ENCODE measurements at regions not wholly inside any gene's neighbourhood (a gene's known extent, or its start where the extent isn't known, plus 50 kb on each side); places are given as distances from the start of the nearest gene placed in this dataset.
A peak's percentile ranks its signal among the peaks of the same experiment; 100 is the strongest.

DNA sequence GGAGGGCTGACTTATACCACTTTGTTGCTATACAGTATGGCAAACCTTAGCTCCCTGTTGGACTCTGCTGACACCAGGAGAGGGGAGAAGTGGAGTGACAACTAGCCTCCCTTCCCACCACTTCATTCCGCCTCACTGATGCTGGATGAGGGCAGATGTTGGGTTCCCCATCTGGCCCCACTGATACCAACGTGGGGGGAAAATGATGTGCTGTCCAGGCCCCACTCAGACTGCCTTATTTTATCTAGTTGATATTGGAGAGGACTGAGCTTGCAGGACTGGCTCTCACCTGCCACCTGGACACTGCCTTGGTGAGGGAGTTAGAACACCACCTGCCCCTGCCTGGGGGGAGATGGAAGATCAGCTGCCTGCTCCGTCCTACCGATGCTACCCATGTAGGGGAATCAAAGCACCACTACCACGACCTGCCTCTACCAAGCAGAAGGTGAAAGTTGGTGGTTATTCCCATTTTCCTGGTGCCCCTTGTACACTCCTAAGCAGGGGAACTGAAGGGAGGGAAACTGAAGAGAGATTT is 292.1 kb downstream of the GADD45G start:
- H3K36me3 ChIP-seq (ENCODE audit: control insufficient read depth in 4 of 4, insufficient read depth in 4 of 4, low read length in 4 of 4): no peaks in the 10 kb centered on the region
- H3K27ac ChIP-seq (ENCODE audit: low read depth in 1 of 2, low read length in 1 of 2): no peak overlapping the region
- ATAC-seq (ENCODE audit: insufficient read depth, low FRiP score) (no peak), DNase-seq (no peak)
- no peaks in the 10 kb centered on the region for H3K9me3 ChIP-seq (ENCODE audit: control insufficient read depth in 4 of 4, insufficient read depth in 3 of 4, low read length in 3 of 4)
- 91 to 94% methylated on average over 5 of the region's 5 CpGs for WGBS, 2 donors
- H3K9ac ChIP-seq (ENCODE audit: insufficient read depth in 1 of 2, low read length in 2 of 2): no peak overlapping the region
- no peaks in the 10 kb centered on the region for H3K27me3 ChIP-seq (ENCODE audit: control insufficient read depth in 3 of 3, insufficient read depth in 3 of 3, low read length in 2 of 3)
- no peak overlapping the region for H3K4me3 ChIP-seq
- TF ChIP-seq, protein P1, sequence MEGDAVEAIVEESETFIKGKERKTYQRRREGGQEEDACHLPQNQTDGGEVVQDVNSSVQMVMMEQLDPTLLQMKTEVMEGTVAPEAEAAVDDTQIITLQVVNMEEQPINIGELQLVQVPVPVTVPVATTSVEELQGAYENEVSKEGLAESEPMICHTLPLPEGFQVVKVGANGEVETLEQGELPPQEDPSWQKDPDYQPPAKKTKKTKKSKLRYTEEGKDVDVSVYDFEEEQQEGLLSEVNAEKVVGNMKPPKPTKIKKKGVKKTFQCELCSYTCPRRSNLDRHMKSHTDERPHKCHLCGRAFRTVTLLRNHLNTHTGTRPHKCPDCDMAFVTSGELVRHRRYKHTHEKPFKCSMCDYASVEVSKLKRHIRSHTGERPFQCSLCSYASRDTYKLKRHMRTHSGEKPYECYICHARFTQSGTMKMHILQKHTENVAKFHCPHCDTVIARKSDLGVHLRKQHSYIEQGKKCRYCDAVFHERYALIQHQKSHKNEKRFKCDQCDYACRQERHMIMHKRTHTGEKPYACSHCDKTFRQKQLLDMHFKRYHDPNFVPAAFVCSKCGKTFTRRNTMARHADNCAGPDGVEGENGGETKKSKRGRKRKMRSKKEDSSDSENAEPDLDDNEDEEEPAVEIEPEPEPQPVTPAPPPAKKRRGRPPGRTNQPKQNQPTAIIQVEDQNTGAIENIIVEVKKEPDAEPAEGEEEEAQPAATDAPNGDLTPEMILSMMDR (IDR thresholded peaks at IDR 0.05; ENCODE audit: control extremely low read depth, extremely low read depth): no peak
- peaks cover 2 to 11% (median 5%) of the 10 kb centered on the region in 5 donors for H3K4me1 ChIP-seq (ENCODE audit: control insufficient read depth in 5 of 5, insufficient read depth in 5 of 5, low read length in 5 of 5)

DNA sequence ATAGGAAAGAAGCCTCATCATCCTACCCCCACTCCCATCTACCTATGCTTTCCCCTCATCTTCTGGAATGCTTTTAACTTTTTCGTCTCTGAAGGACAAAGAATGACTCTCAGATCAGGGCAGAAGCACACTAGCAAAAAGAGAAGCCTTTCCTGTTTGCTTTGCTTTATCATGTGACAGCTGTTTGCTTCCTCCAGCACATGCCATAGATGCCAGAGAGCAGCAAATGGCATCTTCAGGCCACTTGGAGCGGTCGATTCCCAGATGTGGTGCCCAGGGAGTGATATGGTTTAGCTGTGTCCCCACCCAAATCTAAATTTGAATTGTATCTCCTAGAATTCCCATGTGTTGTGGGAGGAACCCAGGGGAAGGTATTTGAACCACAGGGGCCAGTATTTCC is 294.8 kb downstream of the GADD45G start:
- TF ChIP-seq, protein P1 (IDR thresholded peaks at IDR 0.05; ENCODE audit: control extremely low read depth, extremely low read depth): no peak
- Histone ChIP-seq H3K4me3 (no peak overlapping the region), H3K27me3 (ENCODE audit: control insufficient read depth in 3 of 3, insufficient read depth in 3 of 3, low read length in 2 of 3) (no peaks in the 10 kb centered on the region), H3K9ac (ENCODE audit: insufficient read depth in 1 of 2, low read length in 2 of 2) (no peak overlapping the region), H3K9me3 (ENCODE audit: control insufficient read depth in 4 of 4, insufficient read depth in 3 of 4, low read length in 3 of 4) (no peaks in the 10 kb centered on the region), H3K4me1 (ENCODE audit: control insufficient read depth in 5 of 5, insufficient read depth in 5 of 5, low read length in 5 of 5) (peaks cover 0 to 18% (median 11%) of the 10 kb centered on the region in 5 donors), H3K36me3 (ENCODE audit: control insufficient read depth in 4 of 4, insufficient read depth in 4 of 4, low read length in 4 of 4) (no peaks in the 10 kb centered on the region), H3K27ac (ENCODE audit: low read depth in 1 of 2, low read length in 1 of 2) (no peak overlapping the region)
- no peak for ATAC-seq (ENCODE audit: insufficient read depth, low FRiP score)
- 49 to 80% methylated on average over 3 of the region's 3 CpGs for WGBS, 2 donors
- DNase-seq: no peak

DNA sequence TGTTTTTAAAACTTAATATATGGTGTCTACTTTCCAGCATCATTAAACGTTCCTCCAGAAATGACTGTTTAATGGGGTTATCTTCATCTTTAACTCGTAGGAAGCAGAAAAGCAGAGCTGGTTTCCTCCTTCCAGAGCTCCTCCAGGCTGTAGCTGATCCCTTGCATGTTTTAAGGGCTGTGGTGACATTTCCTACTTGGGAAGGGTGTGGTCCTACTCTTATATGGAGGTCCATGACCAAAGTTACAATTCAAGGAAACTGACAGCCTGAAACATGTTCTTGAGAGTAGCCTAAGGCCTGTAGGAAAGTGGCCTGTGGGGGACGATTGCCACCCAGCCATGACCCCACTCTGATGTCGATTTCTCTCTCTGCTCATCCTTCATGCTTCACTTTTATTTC is 297.1 kb downstream of the GADD45G start:
- H3K27me3 ChIP-seq (ENCODE audit: control insufficient read depth in 3 of 3, insufficient read depth in 3 of 3, low read length in 2 of 3): no peaks in the 10 kb centered on the region
- H3K9ac ChIP-seq (ENCODE audit: insufficient read depth in 1 of 2, low read length in 2 of 2): no peak overlapping the region
- TF ChIP-seq, protein P1 (IDR thresholded peaks at IDR 0.05; ENCODE audit: control extremely low read depth, extremely low read depth): no peak
- no peak for ATAC-seq (ENCODE audit: insufficient read depth, low FRiP score)
- WGBS, 2 donors: 69 to 76% methylated on average over 4 of the region's 4 CpGs
- H3K4me3 ChIP-seq: no peak overlapping the region
- H3K27ac ChIP-seq (ENCODE audit: low read depth in 1 of 2, low read length in 1 of 2): no peak overlapping the region
- peaks cover 0 to 18% (median 11%) of the 10 kb centered on the region in 5 donors for H3K4me1 ChIP-seq (ENCODE audit: control insufficient read depth in 5 of 5, insufficient read depth in 5 of 5, low read length in 5 of 5)
- no peaks in the 10 kb centered on the region for H3K36me3 ChIP-seq (ENCODE audit: control insufficient read depth in 4 of 4, insufficient read depth in 4 of 4, low read length in 4 of 4)
- H3K9me3 ChIP-seq (ENCODE audit: control insufficient read depth in 4 of 4, insufficient read depth in 3 of 4, low read length in 3 of 4): no peaks in the 10 kb centered on the region
- DNase-seq: peak in 1 of 3 donors; percentile 18
